Esophagus squamous epithelium (tissue), 5 donors: ENCODE measurements at regions not wholly inside any gene's neighbourhood (a gene's known extent, or its start where the extent isn't known, plus 50 kb on each side); places are given as distances from the start of the nearest gene placed in this dataset.

Experiments
- DNase-seq: peaks from one replicate; lab custom pipeline; 2025; lab: John Stamatoyannopoulos, UW
- H3K27ac ChIP-seq, 4 donors: fragments of 200-600 bp; sonication (generic); one replicate each; pipeline ENCODE4 v1.5.1; 2016 to 2019; ENCODE audit warnings: mild to moderate bottlenecking in 1 of 4
- H3K27me3 ChIP-seq, 4 donors: fragments of 200-600 bp; sonication (generic); 1 replicate in 3 of 4; 2 replicates in 1 of 4; pipeline versions ENCODE4 v1.5.1 to v1.6.0; 2017 to 2021; ENCODE audit warnings: antibody characterized with exemption in 1 of 4
- H3K36me3 ChIP-seq, 3 donors: fragments of 200-600 bp; sonication (generic); one replicate each; pipeline ENCODE4 v1.5.1; 2016 to 2019
- H3K4me1 ChIP-seq, 3 donors: fragments of 200-600 bp; sonication (generic); one replicate each; pipeline ENCODE4 v1.5.1; 2017 to 2019
- H3K4me3 ChIP-seq, 4 donors: fragments of 200-600 bp; sonication (generic); 1 replicate in 3 of 4; 2 replicates in 1 of 4; pipeline ENCODE4 v1.5.1; 2016 to 2019; ENCODE audit warnings: mild to moderate bottlenecking in 2 of 4, moderate library complexity in 1 of 4
- H3K9me3 ChIP-seq, 3 donors: fragments of 200-600 bp; sonication (generic); one replicate each; pipeline ENCODE4 v1.5.1; 2016 to 2019
- CTCF ChIP-seq, 6 experiments: fragments of 450-650 bp in 4 of 6; fragments of 200-600 bp in 2 of 6; sonication (generic) in 2 of 6; IDR thresholded peaks; one replicate each; pipeline ENCODE4 v1.5.1; 2016 to 2019; ENCODE audit warnings: antibody characterized with exemption in 6 of 6, mild to moderate bottlenecking in 4 of 6, moderate library complexity in 4 of 6
- POLR2A ChIP-seq, 4 donors: fragments of 450-650 bp; IDR thresholded peaks; one replicate each; pipeline ENCODE4 v1.6.1; 2017; ENCODE audit warnings: antibody characterized with exemption in 4 of 4, mild to moderate bottlenecking in 4 of 4, moderate library complexity in 3 of 4
- WGBS, 2 donors: methylation state at CpG; one replicate each; pipeline ENCODE4 v1.1.5; 2018; 5-methylcytosine and 5-hydroxymethylcytosine counted together
- intact Hi-C: fragments of 100-400 bp; cut with DNase I; formaldehyde crosslinking; loops from one replicate; pipeline ENCODE4 v1.15.0; 2022
- donor health status: DM: yes; HTN: yes; CAD: no.

- intact Hi-C loops, result no loop called here
- Histone ChIP-seq H3K4me3 (no peak overlapping the region), H3K9me3 (no peaks in the 10 kb centered on the region), H3K4me1 (no peaks in the 10 kb centered on the region), H3K36me3 (no peaks in the 10 kb centered on the region), H3K27me3 (peaks cover 0 to 2% (median 0%) of the 10 kb centered on the region in 4 donors), H3K27ac (no peak overlapping the region)
- WGBS, 2 donors, result 27 to 44% methylated on average over 2 of the region's 2 CpGs
- DNase-seq, result no peak
- TF ChIP-seq CTCF (IDR thresholded peaks at IDR 0.05) (no peak), POLR2A (IDR thresholded peaks at IDR 0.05) (no peak)
These were observed 54.5 kb upstream of the HS3ST4 start for GRCh38 chr16:25637236-25637635.

GRCh38 chr16:25636662-25637061 lies 55.1 kb upstream of the HS3ST4 start:
- DNase-seq, result no peak
- intact Hi-C loops, result no loop called here
- H3K9me3 ChIP-seq, result no peaks in the 10 kb centered on the region
- H3K4me3 ChIP-seq, result no peak overlapping the region
- no peaks in the 10 kb centered on the region for H3K36me3 ChIP-seq
- TF ChIP-seq POLR2A (IDR thresholded peaks at IDR 0.05), result no peak
- TF ChIP-seq CTCF (IDR thresholded peaks at IDR 0.05), result no peak
- no peaks in the 10 kb centered on the region for H3K27me3 ChIP-seq
- WGBS, 2 donors, result 67 to 84% methylated on average over 2 of the region's 2 CpGs
- H3K27ac ChIP-seq, result no peak overlapping the region
- no peaks in the 10 kb centered on the region for H3K4me1 ChIP-seq

GRCh38 chr16:25635454-25635853 lies 56.3 kb upstream of the HS3ST4 start:
- Histone ChIP-seq H3K36me3 (no peaks in the 10 kb centered on the region), H3K27me3 (no peaks in the 10 kb centered on the region), H3K4me3 (no peak overlapping the region), H3K4me1 (no peaks in the 10 kb centered on the region), H3K27ac (no peak overlapping the region), H3K9me3 (no peaks in the 10 kb centered on the region)
- no peak for DNase-seq
- no peak for TF ChIP-seq POLR2A (IDR thresholded peaks at IDR 0.05)
- no peak for TF ChIP-seq CTCF (IDR thresholded peaks at IDR 0.05)
- WGBS, 2 donors, result 50 to 77% methylated on average over 1 of the region's 1 CpG
- intact Hi-C loops, result no loop called here

GRCh38 chr16:25633549-25633948 lies 58.2 kb upstream of the HS3ST4 start:
- Histone ChIP-seq H3K36me3 (no peaks in the 10 kb centered on the region), H3K27me3 (no peaks in the 10 kb centered on the region), H3K27ac (no peak overlapping the region), H3K4me3 (no peak overlapping the region), H3K9me3 (no peaks in the 10 kb centered on the region), H3K4me1 (no peaks in the 10 kb centered on the region)
- intact Hi-C loops, result no loop called here
- no peak for DNase-seq
- no peak for TF ChIP-seq CTCF (IDR thresholded peaks at IDR 0.05)
- TF ChIP-seq POLR2A (IDR thresholded peaks at IDR 0.05), result no peak
- 52 to 69% methylated on average over 2 of the region's 2 CpGs for WGBS, 2 donors

GRCh38 chr16:25628766-25629165 lies 63.0 kb upstream of the HS3ST4 start:
- intact Hi-C loops, result no loop called here
- 71 to 83% methylated on average over 1 to 2 of the region's 2 CpGs for WGBS, 2 donors
- no peaks in the 10 kb centered on the region for H3K36me3 ChIP-seq

More at GRCh38 chr16:25628766-25629165, 63.0 kb upstream of the HS3ST4 start:
- TF ChIP-seq CTCF (IDR thresholded peaks at IDR 0.05) (no peak), POLR2A (IDR thresholded peaks at IDR 0.05) (no peak)
- Histone ChIP-seq H3K27ac (no peak overlapping the region), H3K4me3 (no peak overlapping the region), H3K4me1 (no peaks in the 10 kb centered on the region), H3K27me3 (no peaks in the 10 kb centered on the region), H3K9me3 (no peaks in the 10 kb centered on the region)
- DNase-seq, result no peak
